PC-3 (cell line): ENCODE measurements at regions not wholly inside any gene's neighbourhood (a gene's known extent, or its start where the extent isn't known, plus 50 kb on each side); places are given as distances from the start of the nearest gene placed in this dataset.

ENCODE experiments used
- CTCF ChIP-seq: fragments of 300-600 bp; sonication (generic); conservative IDR thresholded peaks from 2 replicates; pipeline ENCODE4 v1.5.1; 2017; ENCODE audit warnings: antibody characterized with exemption, low read depth, mild to moderate bottlenecking, low read length
- EZH2 ChIP-seq: fragments of 300-600 bp; sonication (generic); IDR thresholded peaks from one replicate; pipeline ENCODE4 v1.6.1; 2017; ENCODE audit warnings: antibody characterized with exemption, mild to moderate bottlenecking, low read length; ENCODE audit not compliant: unreplicated experiment

- TF ChIP-seq CTCF (no peak), EZH2 (no peak)
These were observed 77.5 kb upstream of the RMST start for GRCh38 chr12:97385121-97385520.
